ENCODE measurements at regions not wholly inside any gene's neighbourhood (a gene's known extent, or its start where the extent isn't known, plus 50 kb on each side); places are given as distances from the start of the nearest gene placed in this dataset.
A peak's percentile ranks its signal among the peaks of the same experiment; 100 is the strongest.

DNA sequence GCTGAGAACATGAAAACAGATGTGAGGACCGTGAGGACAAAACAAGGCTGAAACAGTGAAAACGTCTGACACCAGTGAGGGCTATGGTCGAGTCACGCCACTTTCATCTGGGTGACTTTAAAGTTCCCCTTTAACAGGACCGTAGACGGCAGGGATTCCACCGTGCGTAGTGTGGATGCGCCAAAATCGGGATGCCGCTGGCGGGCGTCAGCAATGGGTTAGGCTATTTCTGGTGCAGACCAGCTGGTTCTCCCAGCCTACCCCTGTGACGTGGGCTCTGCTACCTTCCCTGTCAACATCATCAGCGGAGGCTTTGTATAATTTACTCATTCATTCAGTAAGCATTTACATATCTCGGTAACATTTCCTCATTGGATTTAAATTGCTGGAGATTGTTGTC, 246.6 kb upstream of the AJAP1 start:
- no peaks in the 10 kb centered on the region for H3K9me3 Mint-ChIP-seq
- no peaks in the 10 kb centered on the region for H3K36me3 Mint-ChIP-seq
- DNase-seq (ENCODE audit: low spot score in 2 of 2) (no peak), ATAC-seq (no peak)
- H3K27ac Mint-ChIP-seq = no peak overlapping the region

DNA sequence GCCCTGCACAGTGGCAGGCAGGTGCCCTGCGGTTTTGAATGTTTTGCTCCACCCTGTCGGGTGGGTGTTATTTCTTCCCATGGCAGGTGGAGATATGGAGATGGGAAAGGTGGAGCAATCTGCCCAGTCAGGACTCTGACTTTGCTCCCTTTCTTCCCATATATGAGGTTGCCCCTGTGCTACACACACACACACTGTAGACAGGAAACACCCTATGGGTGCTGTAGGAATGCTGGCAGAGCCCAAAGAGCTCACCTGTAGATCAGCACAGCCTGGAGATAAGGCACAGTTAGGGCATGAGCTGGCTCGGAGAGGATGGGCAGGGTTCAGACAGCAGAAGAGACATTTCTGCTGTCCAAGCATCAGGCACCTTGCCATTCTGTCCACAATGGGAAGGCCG, 246.0 kb upstream of the AJAP1 start:
- peak overlapping the region in 1 of 2 donors; percentile 57 for H3K27ac Mint-ChIP-seq
- ATAC-seq = no peak
- H3K36me3 Mint-ChIP-seq = no peaks in the 10 kb centered on the region
- H3K9me3 Mint-ChIP-seq = no peaks in the 10 kb centered on the region
- no peak for DNase-seq (ENCODE audit: low spot score in 2 of 2)

DNA sequence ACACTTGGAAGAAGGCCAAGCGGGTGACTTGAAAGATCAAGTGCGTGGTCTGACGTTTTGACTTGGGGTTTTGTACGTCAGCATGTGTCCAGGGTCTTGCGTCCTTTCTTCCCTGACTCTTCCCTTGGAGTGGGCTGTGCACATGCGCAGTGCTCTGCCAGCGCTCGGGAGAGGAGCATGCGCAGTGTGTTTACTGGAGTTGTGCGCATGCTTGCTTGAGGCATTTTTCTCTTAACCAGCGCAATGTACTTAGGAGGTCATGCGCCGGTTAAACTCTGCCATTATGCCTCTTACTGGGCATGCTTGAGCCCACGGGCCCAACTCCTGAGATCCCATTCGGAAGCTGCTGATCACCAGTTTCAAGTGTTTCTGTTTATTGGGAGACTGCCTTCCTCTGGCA, 242.5 kb upstream of the AJAP1 start:
- no peak for ATAC-seq
- DNase-seq (ENCODE audit: low spot score in 2 of 2) = no peak
- H3K9me3 Mint-ChIP-seq = peaks cover 4 to 5% of the 10 kb centered on the region in 2 donors
- H3K27ac Mint-ChIP-seq = no peak overlapping the region
- no peaks in the 10 kb centered on the region for H3K36me3 Mint-ChIP-seq

- no peak for ATAC-seq
- no peak overlapping the region for H3K27ac Mint-ChIP-seq
- H3K9me3 Mint-ChIP-seq = peaks cover 13 to 14% of the 10 kb centered on the region in 2 donors
- no peak for DNase-seq (ENCODE audit: low spot score in 2 of 2)
- peaks cover 6 to 8% of the 10 kb centered on the region in 2 donors for H3K36me3 Mint-ChIP-seq
These were observed 238.9 kb upstream of the AJAP1 start for GRCh38 chr1:4415476-4415875.

- no peak for ATAC-seq
- Mint-ChIP-seq H3K27ac (no peak overlapping the region), H3K36me3 (peaks cover 6 to 8% of the 10 kb centered on the region in 2 donors), H3K9me3 (peaks cover 16 to 17% of the 10 kb centered on the region in 2 donors)
- no peak for DNase-seq (ENCODE audit: low spot score in 2 of 2)
These were observed 238.2 kb upstream of the AJAP1 start for GRCh38 chr1:4416189-4416588.

GRCh38 chr1:4418021-4418420, 236.4 kb upstream of the AJAP1 start:
- H3K27ac Mint-ChIP-seq = no peak overlapping the region
- ATAC-seq (no peak), DNase-seq (ENCODE audit: low spot score in 2 of 2) (no peak)
- peaks cover 6 to 8% of the 10 kb centered on the region in 2 donors for H3K36me3 Mint-ChIP-seq
- peaks cover 16 to 17% of the 10 kb centered on the region in 2 donors for H3K9me3 Mint-ChIP-seq

- H3K36me3 Mint-ChIP-seq = peaks cover 6 to 8% of the 10 kb centered on the region in 2 donors
- ATAC-seq = no peak
These were observed 232.4 kb upstream of the AJAP1 start for GRCh38 chr1:4421986-4422385.

GRCh38 chr1:4422504-4423289, 231.7 kb upstream of the AJAP1 start:
- ATAC-seq (no peak), DNase-seq (ENCODE audit: low spot score in 2 of 2) (no peak)
- H3K27ac Mint-ChIP-seq = no peak overlapping the region
- H3K9me3 Mint-ChIP-seq = peaks cover 18 to 19% of the 10 kb centered on the region in 2 donors
- H3K36me3 Mint-ChIP-seq = peaks cover 6 to 8% of the 10 kb centered on the region in 2 donors

More at GRCh38 chr1:4421986-4422385, 232.4 kb upstream of the AJAP1 start:
- DNase-seq (ENCODE audit: low spot score in 2 of 2) = no peak
- Mint-ChIP-seq H3K27ac (no peak overlapping the region), H3K9me3 (peaks cover 16% of the 10 kb centered on the region in 2 donors)

DNA sequence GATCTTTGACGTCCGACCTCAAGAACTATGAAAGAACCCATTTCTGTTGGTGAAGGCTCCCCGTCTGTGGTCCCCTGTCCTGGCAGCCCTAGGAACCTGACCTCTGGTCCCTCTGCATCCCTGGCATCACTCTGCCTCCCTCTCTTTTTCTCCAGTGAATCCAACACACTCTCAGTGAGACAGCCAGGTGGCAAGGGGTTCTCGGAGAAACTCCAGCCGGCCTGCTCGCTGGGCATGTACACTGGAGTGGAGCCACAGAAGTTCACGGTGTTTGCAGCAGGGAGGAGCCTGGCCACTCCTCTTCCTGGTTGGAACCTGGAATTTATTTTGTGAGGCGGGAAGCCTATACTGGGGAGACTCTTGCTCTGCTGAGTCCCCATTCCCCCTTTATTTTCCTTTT, 230.2 kb upstream of the AJAP1 start:
- Mint-ChIP-seq H3K27ac (no peak overlapping the region), H3K9me3 (peaks cover 14 to 19% of the 10 kb centered on the region in 2 donors), H3K36me3 (peaks cover 4 to 6% of the 10 kb centered on the region in 2 donors)
- DNase-seq (ENCODE audit: low spot score in 2 of 2) (no peak), ATAC-seq (no peak)

- no peak for ATAC-seq
- peaks cover 0 to 1% of the 10 kb centered on the region in 2 donors for H3K36me3 Mint-ChIP-seq
- H3K9me3 Mint-ChIP-seq = peaks cover 10 to 15% of the 10 kb centered on the region in 2 donors
- no peak for DNase-seq (ENCODE audit: low spot score in 2 of 2)
- H3K27ac Mint-ChIP-seq = no peak overlapping the region
These were observed 229.6 kb upstream of the AJAP1 start for GRCh38 chr1:4424766-4425165.

DNA sequence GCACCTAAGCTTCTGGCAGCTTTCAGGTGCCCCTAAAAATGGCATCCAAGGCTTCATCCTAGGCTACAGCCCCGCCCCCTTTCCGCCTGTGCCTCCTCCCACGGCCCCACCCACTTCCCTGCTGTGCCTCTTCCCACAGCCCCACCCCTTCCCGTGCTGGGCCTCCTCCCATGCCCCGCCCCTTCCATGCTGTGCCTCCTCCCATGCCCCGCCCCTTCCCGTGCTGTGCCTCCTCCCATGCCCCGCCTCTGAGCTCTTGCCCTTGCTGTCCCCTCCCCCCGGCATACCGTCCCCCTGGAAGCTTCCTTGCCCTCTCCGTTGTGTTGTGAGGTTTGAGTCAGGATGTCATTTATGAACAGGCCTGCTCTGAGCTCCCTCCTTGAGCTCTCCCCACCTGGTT, 228.5 kb upstream of the AJAP1 start:
- no peak for DNase-seq (ENCODE audit: low spot score in 2 of 2)
- peaks cover 5 to 7% of the 10 kb centered on the region in 2 donors for H3K9me3 Mint-ChIP-seq
- no peak for ATAC-seq
- H3K27ac Mint-ChIP-seq = no peak overlapping the region
- H3K36me3 Mint-ChIP-seq = no peaks in the 10 kb centered on the region

- H3K36me3 Mint-ChIP-seq = no peaks in the 10 kb centered on the region
- no peak for ATAC-seq
- no peak for DNase-seq (ENCODE audit: low spot score in 2 of 2)
- H3K27ac Mint-ChIP-seq = no peak overlapping the region
- peaks cover 5 to 7% of the 10 kb centered on the region in 2 donors for H3K9me3 Mint-ChIP-seq
These were observed 225.7 kb upstream of the AJAP1 start for GRCh38 chr1:4428711-4429110.

GRCh38 chr1:4430406-4431365, 223.7 kb upstream of the AJAP1 start:
- H3K36me3 Mint-ChIP-seq = no peaks in the 10 kb centered on the region
- ATAC-seq (no peak), DNase-seq (ENCODE audit: low spot score in 2 of 2) (no peak)
- H3K27ac Mint-ChIP-seq = no peak overlapping the region
- H3K9me3 Mint-ChIP-seq = peaks cover 5 to 13% of the 10 kb centered on the region in 2 donors

DNA sequence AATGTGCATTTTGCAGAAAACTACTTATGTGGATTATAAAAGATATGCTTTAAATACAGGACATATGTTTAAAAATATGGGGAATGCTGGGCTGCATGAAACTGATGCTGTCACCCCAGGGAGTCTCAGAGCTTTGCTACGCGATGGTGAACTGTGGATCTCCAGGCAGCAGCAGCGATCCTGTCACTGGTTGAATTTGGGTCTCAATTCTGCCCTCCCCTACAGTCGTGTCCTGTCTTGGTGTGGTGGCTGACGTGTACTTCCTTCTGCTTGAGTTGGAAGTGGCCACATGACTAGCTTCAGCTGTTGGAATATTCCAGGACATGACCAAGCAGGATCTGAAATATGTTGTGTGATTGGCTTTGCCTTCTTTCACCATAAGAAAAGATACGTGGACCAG, 222.9 kb upstream of the AJAP1 start:
- Mint-ChIP-seq H3K27ac (no peak overlapping the region), H3K9me3 (peaks cover 5 to 13% of the 10 kb centered on the region in 2 donors), H3K36me3 (no peaks in the 10 kb centered on the region)
- DNase-seq (ENCODE audit: low spot score in 2 of 2) (no peak), ATAC-seq (no peak)

DNA sequence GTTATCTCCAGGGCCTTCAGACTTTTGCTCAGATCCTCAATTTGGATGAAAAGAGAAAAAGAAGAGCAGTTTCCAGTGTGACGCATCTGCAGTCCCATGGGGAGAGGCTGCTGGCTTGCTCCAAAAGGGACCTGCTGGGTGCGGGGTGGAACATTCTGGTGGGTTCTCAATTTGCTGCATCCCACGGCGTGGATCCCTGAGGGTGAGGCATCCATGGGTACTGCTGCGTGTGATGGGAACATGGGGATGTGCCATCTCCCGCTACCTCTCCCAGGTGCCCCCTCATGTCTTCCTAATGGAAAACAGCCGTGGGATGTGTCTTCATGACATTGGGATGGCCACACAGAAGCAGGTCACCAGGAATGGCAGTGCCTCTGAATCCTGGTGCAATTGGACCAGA, 221.3 kb upstream of the AJAP1 start:
- Mint-ChIP-seq H3K9me3 (peaks cover 0 to 15% of the 10 kb centered on the region in 2 donors), H3K27ac (no peak overlapping the region), H3K36me3 (no peaks in the 10 kb centered on the region)
- no peak for ATAC-seq
- no peak for DNase-seq (ENCODE audit: low spot score in 2 of 2)

DNA sequence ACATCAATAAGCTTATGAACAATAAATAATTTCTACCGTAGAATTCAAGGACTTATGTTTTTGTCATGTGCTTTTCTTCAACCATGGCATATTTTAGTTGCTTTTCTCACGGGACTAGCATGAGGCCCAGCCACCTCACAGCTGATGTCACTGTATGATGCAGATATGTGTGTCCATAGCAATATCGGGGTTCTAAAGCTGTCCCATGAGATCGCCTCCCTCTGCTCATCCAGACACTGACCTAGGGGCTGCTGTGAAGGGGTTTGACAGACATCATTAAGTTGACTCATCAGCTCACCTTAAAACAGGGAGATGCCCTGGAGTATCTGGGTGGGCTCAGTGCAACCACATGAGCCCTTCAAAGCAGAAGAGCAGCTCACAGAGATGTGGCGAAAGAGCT, 210.3 kb upstream of the AJAP1 start:
- DNase-seq (ENCODE audit: low spot score in 2 of 2) (no peak), ATAC-seq (no peak)
- Mint-ChIP-seq H3K36me3 (no peaks in the 10 kb centered on the region), H3K27ac (peak overlapping the region in 1 of 2 donors; percentile 9), H3K9me3 (no peaks in the 10 kb centered on the region)

DNA sequence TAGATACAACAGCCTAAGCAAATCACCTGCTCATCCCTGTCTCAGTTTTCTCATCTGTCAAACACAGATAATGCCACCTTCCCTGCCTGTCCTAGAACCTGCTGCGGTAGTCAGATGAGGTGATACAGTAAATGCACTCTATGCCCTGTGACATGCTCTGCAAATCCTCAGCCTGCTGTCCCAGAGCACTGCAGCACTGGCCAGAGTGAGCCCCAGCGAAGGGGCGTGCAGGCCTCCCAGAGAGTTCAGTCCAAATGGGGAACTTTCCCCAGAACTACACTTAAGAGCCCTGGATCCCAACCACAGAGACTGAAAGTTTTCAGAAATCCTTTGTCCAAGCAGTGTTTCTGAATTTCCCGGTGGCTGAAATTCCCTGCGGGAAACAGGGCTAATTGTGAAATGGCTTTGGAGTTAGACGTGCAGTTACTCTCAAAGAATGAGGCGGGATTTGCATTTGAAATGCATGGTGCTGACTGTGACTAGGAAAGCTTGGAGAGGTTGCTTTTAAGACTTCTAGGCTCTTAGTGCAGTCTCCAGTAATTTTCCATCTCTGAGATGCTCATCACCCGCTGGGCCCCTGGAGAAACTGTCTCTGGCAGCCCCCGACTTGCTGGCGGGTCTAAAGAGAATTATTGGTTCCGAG, 206.5 kb upstream of the AJAP1 start:
- no peaks in the 10 kb centered on the region for H3K36me3 Mint-ChIP-seq
- H3K9me3 Mint-ChIP-seq = no peaks in the 10 kb centered on the region
- H3K27ac Mint-ChIP-seq = no peak overlapping the region
- ATAC-seq (no peak), DNase-seq (ENCODE audit: low spot score in 2 of 2) (no peak)
